ENCODE measurements at regions not wholly inside any gene's neighbourhood (a gene's known extent, or its start where the extent isn't known, plus 50 kb on each side); places are given as distances from the start of the nearest gene placed in this dataset.

GRCh38 chrX:97766501-97767095, 882.9 kb downstream of the RPA4 start:
- DNase-seq = no peak

- DNase-seq = no peak
Observed at GRCh38 chrX:97787311-97787710, 903.6 kb downstream of the RPA4 start.

GRCh38 chrX:97787849-97788248, 904.1 kb downstream of the RPA4 start:
- DNase-seq = no peak

GRCh38 chrX:97790850-97791249, 907.1 kb downstream of the RPA4 start:
- no peak for DNase-seq

GRCh38 chrX:97797076-97797475, 913.4 kb downstream of the RPA4 start:
- DNase-seq = no peak

GRCh38 chrX:97806238-97806637, 922.5 kb downstream of the RPA4 start:
- DNase-seq = no peak

GRCh38 chrX:97806946-97807345, 923.2 kb downstream of the RPA4 start:
- no peak for DNase-seq

GRCh38 chrX:97820170-97820569, 936.5 kb downstream of the RPA4 start:
- no peak for DNase-seq

GRCh38 chrX:97828471-97828870, 944.8 kb downstream of the RPA4 start:
- no peak for DNase-seq

GRCh38 chrX:97835969-97836368, 952.3 kb downstream of the RPA4 start:
- no peak for DNase-seq

GRCh38 chrX:97841544-97842179, 958.0 kb downstream of the RPA4 start:
- DNase-seq = no peak

GRCh38 chrX:97842468-97843199, 958.9 kb downstream of the RPA4 start:
- no peak for DNase-seq

GRCh38 chrX:97843200-97843811, 959.6 kb downstream of the RPA4 start:
- DNase-seq = no peak

GRCh38 chrX:97844161-97844560, 960.5 kb downstream of the RPA4 start:
- no peak for DNase-seq

GRCh38 chrX:97844943-97845342, 961.2 kb downstream of the RPA4 start:
- no peak for DNase-seq

- DNase-seq = no peak
Observed at GRCh38 chrX:97845451-97845850, 961.7 kb downstream of the RPA4 start.

- no peak for DNase-seq
Observed at GRCh38 chrX:97846228-97846627, 962.5 kb downstream of the RPA4 start.

GRCh38 chrX:97846718-97847237, 963.1 kb downstream of the RPA4 start:
- DNase-seq = no peak

GRCh38 chrX:97847885-97848679, 964.4 kb downstream of the RPA4 start:
- no peak for DNase-seq

- DNase-seq = no peak
Observed at GRCh38 chrX:97849951-97850350, 966.2 kb downstream of the RPA4 start.

- no peak for DNase-seq
Observed at GRCh38 chrX:97850911-97851310, 967.2 kb downstream of the RPA4 start.

- DNase-seq = no peak
Observed at GRCh38 chrX:97854086-97854485, 970.4 kb downstream of the RPA4 start.

GRCh38 chrX:97858592-97858991, 974.9 kb downstream of the RPA4 start:
- no peak for DNase-seq
